WERI-Rb-1 (cell line): ENCODE measurements at regions not wholly inside any gene's neighbourhood (a gene's known extent, or its start where the extent isn't known, plus 50 kb on each side); places are given as distances from the start of the nearest gene placed in this dataset.

Experiments used
- DNase-seq: peaks from one replicate; pipeline ENCODE4 v3.0.0-alpha.2; 2020
- H3K27ac ChIP-seq: fragments of 250-450 bp; sonication (Bioruptor Pico); 2 replicates; pipeline ENCODE4 v1.5.1; 2020; ENCODE audit warnings: mild to moderate bottlenecking, moderate library complexity
- H3K27me3 ChIP-seq: fragments of 250-450 bp; sonication (Bioruptor Pico); 2 replicates; pipeline ENCODE4 v1.5.1; 2021; ENCODE audit warnings: mild to moderate bottlenecking, low read depth, moderate library complexity; ENCODE audit not compliant: insufficient read depth, severe bottlenecking
- H3K36me3 ChIP-seq: fragments of 250-450 bp; sonication (Bioruptor Pico); 2 replicates; pipeline ENCODE4 v1.5.1; 2020; ENCODE audit warnings: mild to moderate bottlenecking, moderate library complexity
- H3K4me3 ChIP-seq: 2 replicates; pipeline ENCODE4 v1.5.1; 2011; ENCODE audit warnings: low read depth, mild to moderate bottlenecking, control low read depth, low read length
- H3K9me3 ChIP-seq: fragments of 250-450 bp; sonication (Bioruptor Pico); 2 replicates; pipeline ENCODE4 v1.5.1; 2021; ENCODE audit warnings: mild to moderate bottlenecking, moderate library complexity; ENCODE audit not compliant: severe bottlenecking
- CTCF ChIP-seq: IDR thresholded peaks from 2 replicates; pipeline ENCODE4 v1.5.1; 2011; ENCODE audit warnings: low read depth, mild to moderate bottlenecking, control low read depth, inconsistent platforms, low read length

- no peak for DNase-seq
- no peak for TF ChIP-seq CTCF
- Histone ChIP-seq H3K4me3 (no peak overlapping the region), H3K27ac (no peak overlapping the region), H3K36me3 (no peaks in the 10 kb centered on the region), H3K27me3 (no peaks in the 10 kb centered on the region), H3K9me3 (no peaks in the 10 kb centered on the region)
Measured at GRCh38 chr1:118303534-118303933, 118.5 kb upstream of the SPAG17 start.

- Histone ChIP-seq H3K27ac (no peak overlapping the region), H3K4me3 (no peak overlapping the region), H3K9me3 (no peaks in the 10 kb centered on the region), H3K27me3 (no peaks in the 10 kb centered on the region), H3K36me3 (no peaks in the 10 kb centered on the region)
- DNase-seq: no peak
- no peak for TF ChIP-seq CTCF
Measured at GRCh38 chr1:118303064-118303463, 118.0 kb upstream of the SPAG17 start.

- Histone ChIP-seq H3K9me3 (no peaks in the 10 kb centered on the region), H3K27me3 (no peaks in the 10 kb centered on the region), H3K4me3 (no peak overlapping the region), H3K36me3 (no peaks in the 10 kb centered on the region), H3K27ac (no peak overlapping the region)
- DNase-seq: no peak
- TF ChIP-seq CTCF: no peak
Measured at GRCh38 chr1:118302145-118302544, 117.1 kb upstream of the SPAG17 start.

- no peak for TF ChIP-seq CTCF
- Histone ChIP-seq H3K9me3 (no peaks in the 10 kb centered on the region), H3K27ac (peak overlapping the region; percentile 49), H3K4me3 (peak overlapping the region; percentile 7; the same call in 1 of the 2 replicates), H3K36me3 (no peaks in the 10 kb centered on the region), H3K27me3 (no peaks in the 10 kb centered on the region)
- DNase-seq: peak; percentile 70
Measured at GRCh38 chr1:118300808-118301207, 115.8 kb upstream of the SPAG17 start.

- H3K27ac ChIP-seq: no peak overlapping the region
- H3K9me3 ChIP-seq: no peaks in the 10 kb centered on the region
- TF ChIP-seq CTCF: no peak
- no peaks in the 10 kb centered on the region for H3K27me3 ChIP-seq
- no peak for DNase-seq
- no peaks in the 10 kb centered on the region for H3K36me3 ChIP-seq
- no peak overlapping the region for H3K4me3 ChIP-seq
Measured at GRCh38 chr1:118298397-118298796, 113.4 kb upstream of the SPAG17 start.

- no peak for DNase-seq
- H3K36me3 ChIP-seq: no peaks in the 10 kb centered on the region
- H3K9me3 ChIP-seq: no peaks in the 10 kb centered on the region
- H3K4me3 ChIP-seq: no peak overlapping the region
- H3K27me3 ChIP-seq: no peaks in the 10 kb centered on the region
- no peak overlapping the region for H3K27ac ChIP-seq
- no peak for TF ChIP-seq CTCF
Measured at GRCh38 chr1:118297521-118297920, 112.5 kb upstream of the SPAG17 start.
